ENCODE measurements at regions not wholly inside any gene's neighbourhood (a gene's known extent, or its start where the extent isn't known, plus 50 kb on each side); places are given as distances from the start of the nearest gene placed in this dataset.

- H3K36me3 Mint-ChIP-seq (ENCODE audit: insufficient read depth in 1 of 3, low read depth in 3 of 3) = no peaks in the 10 kb centered on the region
- Histone ChIP-seq H4K91ac (ENCODE audit: insufficient read length, low read depth, low read length) (no peak overlapping the region), H3K4me2 (ENCODE audit: insufficient read depth, insufficient read length, low read length) (no peak overlapping the region), H3K9me3 (ENCODE audit: control insufficient read depth, low read depth, low read length) (no peaks in the 10 kb centered on the region), H3K9ac (ENCODE audit: extremely low read depth, insufficient read length, low read length) (no peak overlapping the region), H3K56ac (ENCODE audit: insufficient read length, low read depth, low read length) (no peak overlapping the region), H2BK120ac (ENCODE audit: low read depth, low read length, poor library complexity, severe bottlenecking) (no peak overlapping the region), H4K5ac (ENCODE audit: insufficient read length, low read depth, low read length) (no peak overlapping the region), H3K23me2 (ENCODE audit: insufficient read length, low read depth, low read length, poor library complexity, severe bottlenecking) (no peaks in the 10 kb centered on the region), H3K4ac (ENCODE audit: low read depth, low read length) (no peak overlapping the region), H3K4me1 (ENCODE audit: insufficient read depth, low read length) (0 out of 2 replicates have a peak, but pooled peaks cover 2% of the 10 kb centered on the region), H2BK15ac (ENCODE audit: low read depth, low read length) (no peak overlapping the region), H2BK20ac (ENCODE audit: low read depth, low read length, poor library complexity, severe bottlenecking) (no peak overlapping the region), H2AK5ac (ENCODE audit: insufficient read length, low read length) (no peak overlapping the region), H4K8ac (replicated peaks; ENCODE audit: insufficient read length, low read depth, low read length) (no peak overlapping the region), H2AFZ (ENCODE audit: low read length) (no peak overlapping the region), H3K23ac (ENCODE audit: insufficient read length, low read depth, low read length) (no peak overlapping the region), H3K14ac (ENCODE audit: insufficient read depth, low read length) (0 out of 2 replicates have a peak overlapping the region, but pooled peaks have one; percentile 3), H3T11ph (ENCODE audit: low read length) (no peak overlapping the region), H2BK12ac (ENCODE audit: insufficient read length, low read depth, low read length) (no peak overlapping the region), H3K27me3 (ENCODE audit: insufficient read depth, low read length) (0 out of 2 replicates have a peak, but pooled peaks cover 3% of the 10 kb centered on the region), H3K18ac (ENCODE audit: insufficient read length, low read depth, low read length) (no peak overlapping the region), H4K20me1 (ENCODE audit: control insufficient read depth, insufficient read depth, insufficient read length) (no peaks in the 10 kb centered on the region), H3K79me1 (ENCODE audit: insufficient read depth, low read depth, low read length, poor library complexity, severe bottlenecking) (no peaks in the 10 kb centered on the region), H3K27ac (ENCODE audit: insufficient read length, low read depth, low read length) (no peak overlapping the region), H2BK5ac (ENCODE audit: insufficient read length, low read length) (no peak overlapping the region), H3K79me2 (ENCODE audit: insufficient read depth, low read length) (no peaks in the 10 kb centered on the region)
- H3K4me1 Mint-ChIP-seq = peaks cover 60 to 68% of the 10 kb centered on the region in 2 experiments
- WGBS (ENCODE audit: extremely low coverage, insufficient read length, low lambda C conversion rate) = no CpG with 5 or more reads among the region's 9 CpGs
- TF ChIP-seq CTCF (conservative IDR thresholded peaks at IDR 0.05) = no peak
- no peak for DNase-seq
- no peaks in the 10 kb centered on the region; a peak in 2 of 5 replicates for H3K9me3 Mint-ChIP-seq
- peak overlapping the region in 2 of 3 experiments; percentile 44 to 82; a peak in 4 of 7 replicates for H3K27ac Mint-ChIP-seq
- peaks cover 1% of the 10 kb centered on the region; the same call in 1 of the 2 replicates for H3K27me3 Mint-ChIP-seq (ENCODE audit: low read depth)
- H3K4me3 Mint-ChIP-seq = no peak overlapping the region
Measured at GRCh38 chr2:8573942-8574195, 108.0 kb upstream of the ID2 start.

Measured in H9 (cell line).